ENCODE measurements at regions not wholly inside any gene's neighbourhood (a gene's known extent, or its start where the extent isn't known, plus 50 kb on each side); places are given as distances from the start of the nearest gene placed in this dataset.
"Not testable (repeated sequence)": the region's sequence is repeated elsewhere in the genome, so short reads cannot be mapped to it uniquely, and the experiment has no call there.

DNA sequence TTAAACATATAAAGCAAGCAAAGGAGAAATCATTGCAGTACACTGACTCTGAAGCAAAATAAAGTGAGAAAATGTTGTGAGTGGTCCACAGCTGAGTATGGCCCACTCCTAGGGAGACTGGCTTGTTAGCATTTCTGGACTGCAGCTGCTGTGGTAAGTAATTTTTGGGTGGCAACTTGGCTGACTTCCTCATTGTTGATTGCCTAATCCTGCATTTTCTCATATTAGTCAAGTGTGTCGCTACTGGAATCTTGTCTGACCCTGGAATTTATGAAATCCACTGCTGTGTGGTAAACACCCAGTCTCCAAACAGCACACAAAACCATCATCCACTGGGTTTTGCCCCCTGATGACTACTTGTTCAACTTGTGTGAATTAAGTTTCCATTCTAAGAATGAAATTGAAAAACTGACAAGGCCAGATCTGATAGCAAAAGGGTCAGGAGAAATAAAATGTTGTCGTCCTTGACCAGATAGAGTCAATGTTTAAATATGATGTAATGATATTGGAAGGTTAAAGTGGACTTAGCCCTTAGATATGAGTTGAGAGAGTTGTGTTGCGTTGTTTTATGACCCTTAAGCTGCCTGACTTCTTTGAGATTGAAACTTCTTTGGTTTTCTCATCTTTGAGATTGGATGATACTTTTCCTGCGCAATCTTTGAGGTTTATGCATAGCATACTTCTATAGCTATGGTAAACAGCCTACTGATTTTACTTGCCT is 106.6 kb upstream of the SEC22B start:
- DNase-seq: not testable (repeated sequence)

DNA sequence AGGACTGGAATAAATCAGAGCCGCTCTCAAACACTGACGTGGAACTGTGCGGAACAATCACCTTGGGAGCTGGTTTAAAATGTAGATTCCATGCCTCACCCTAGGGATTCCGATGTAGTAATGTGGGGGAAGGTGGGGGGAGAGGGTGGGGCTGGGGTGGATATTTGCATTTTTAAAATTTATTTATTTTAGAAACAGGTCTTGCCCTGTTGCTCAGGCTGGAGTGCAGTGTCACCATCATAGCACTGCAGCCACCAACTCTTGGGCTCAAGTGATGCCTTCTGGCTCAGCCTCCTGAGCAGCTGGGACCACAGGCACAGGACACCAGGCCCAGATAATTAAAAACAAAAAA is 101.9 kb upstream of the SEC22B start:
- intact Hi-C loops (cut with DNase I): not testable (repeated sequence)

More for the DNA sequence above, 106.6 kb upstream of the SEC22B start:
- intact Hi-C loops (cut with DNase I): not testable (repeated sequence)

DNA sequence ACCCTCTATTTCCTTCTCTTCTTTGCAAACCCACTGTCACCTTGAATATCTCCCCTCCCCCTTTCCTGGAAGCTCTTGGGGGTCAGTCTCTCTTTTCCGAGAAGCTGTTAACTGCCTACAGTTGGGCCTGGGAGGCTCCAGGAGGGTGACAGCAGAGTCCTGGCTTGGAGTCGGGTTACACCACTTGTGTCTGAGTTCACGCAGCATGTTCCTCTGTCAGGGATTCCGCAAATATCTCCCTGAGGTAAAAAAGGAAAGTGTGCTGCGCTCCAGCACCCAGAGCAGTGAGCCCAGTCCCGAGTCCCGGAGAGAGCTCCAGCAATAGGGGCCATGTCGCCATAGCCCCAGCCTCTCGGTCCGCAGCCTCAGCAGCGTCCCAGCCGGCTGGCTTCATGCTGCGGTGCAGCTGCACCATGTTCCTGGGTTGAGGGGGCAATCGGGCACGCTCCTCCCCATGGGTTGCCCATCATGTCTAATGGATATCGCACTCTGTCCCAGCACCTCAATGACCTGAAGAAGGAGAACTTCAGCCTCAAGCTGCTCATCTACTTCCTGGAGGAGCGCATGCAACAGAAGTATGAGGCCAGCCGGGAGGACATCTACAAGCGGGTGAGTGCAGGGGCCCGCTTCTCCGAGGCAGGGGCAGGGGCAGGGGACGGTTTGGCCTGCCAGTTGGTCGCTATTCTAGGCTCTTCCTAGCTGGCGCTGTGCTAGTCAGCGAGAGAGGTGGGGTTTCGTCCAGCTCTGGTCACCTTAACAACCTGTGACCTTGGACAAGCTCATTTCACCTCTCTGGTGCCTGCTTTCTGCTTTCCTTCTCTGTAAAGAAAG is 101.3 kb upstream of the SEC22B start:
- intact Hi-C loops (cut with DNase I); DNase-seq: not testable (repeated sequence)

More for the DNA sequence above, 101.9 kb upstream of the SEC22B start:
- DNase-seq: not testable (repeated sequence)

DNA sequence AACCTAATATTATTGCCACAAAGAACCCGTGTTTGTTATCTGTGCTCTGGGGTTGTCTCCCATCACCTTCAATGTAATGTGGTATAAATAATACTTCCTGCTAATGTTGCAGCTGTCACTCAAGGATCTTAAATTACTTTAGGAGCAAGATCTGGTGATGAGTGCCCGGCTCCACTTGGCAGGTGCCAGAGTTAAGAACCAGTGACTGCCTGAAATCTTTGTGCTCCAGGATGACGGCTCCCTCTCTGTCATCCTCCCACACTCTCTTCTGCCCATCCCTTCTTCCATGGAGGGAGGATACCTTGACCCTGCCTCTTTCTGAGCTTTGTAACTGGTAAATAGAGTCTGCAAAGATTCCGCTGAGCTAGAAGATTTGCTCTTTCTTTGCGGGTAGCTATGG is 100.4 kb upstream of the SEC22B start:
- DNase-seq; intact Hi-C loops (cut with DNase I): not testable (repeated sequence)

DNA sequence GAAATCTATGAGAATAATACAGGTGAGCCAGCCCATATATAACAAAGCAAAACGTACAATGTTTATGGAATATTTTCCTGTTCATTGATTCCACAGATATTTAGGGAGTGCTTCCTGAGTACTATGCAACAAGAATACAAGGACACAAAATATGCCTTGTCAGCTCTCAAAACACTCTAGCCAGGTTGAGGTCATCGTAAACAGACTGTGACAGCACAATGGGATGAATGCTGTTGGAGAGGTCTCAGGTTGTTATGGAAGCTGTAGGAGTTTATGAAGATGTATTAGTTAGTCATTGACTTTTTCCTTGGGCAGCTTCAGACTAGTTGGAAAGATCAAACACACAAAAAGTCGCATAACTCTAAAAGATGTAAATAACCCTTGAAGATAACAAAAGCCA is 98.1 kb upstream of the SEC22B start:
- DNase-seq; intact Hi-C loops (cut with DNase I): not testable (repeated sequence)

DNA sequence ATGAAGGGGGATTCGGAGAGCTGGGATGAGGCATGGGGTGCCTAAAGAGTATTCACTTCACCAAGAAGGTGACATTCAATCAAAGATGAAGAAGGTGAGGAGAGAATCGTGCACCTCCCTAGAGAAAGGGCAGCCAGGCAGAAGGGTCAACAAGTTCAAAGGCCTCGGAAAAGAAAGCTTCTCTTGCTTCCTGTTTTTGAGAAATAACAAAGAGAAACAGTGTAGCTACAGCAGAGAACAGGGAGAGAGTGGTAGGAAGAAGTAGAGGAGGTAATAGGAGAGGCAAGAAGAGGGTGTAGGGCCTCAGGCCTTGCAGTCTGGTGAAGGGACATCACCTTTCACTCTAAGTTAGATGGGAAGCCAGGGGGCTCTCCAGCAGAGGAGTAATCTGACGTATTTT is 97.0 kb upstream of the SEC22B start:
- intact Hi-C loops (cut with DNase I); DNase-seq: not testable (repeated sequence)

DNA sequence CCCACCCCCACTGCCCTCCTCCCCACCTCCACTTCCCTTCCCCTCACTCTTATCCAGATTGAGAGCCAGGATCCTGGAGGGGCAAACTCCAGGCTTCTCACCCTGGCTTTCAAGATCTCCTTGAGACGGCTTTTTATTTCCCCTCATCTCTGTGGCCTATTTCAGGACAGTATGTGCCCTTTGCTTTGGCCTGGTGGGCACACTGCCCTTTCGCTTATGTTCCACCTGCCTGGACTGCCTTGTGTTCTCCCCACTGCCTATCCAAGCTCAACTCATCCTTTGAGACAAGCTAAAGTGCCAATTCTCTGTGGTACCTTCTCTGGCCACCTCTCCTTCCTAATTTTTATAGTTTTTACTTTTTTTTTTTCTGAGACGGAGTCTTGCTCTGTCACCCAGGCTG is 95.9 kb upstream of the SEC22B start:
- intact Hi-C loops (cut with DNase I); DNase-seq: not testable (repeated sequence)

DNA sequence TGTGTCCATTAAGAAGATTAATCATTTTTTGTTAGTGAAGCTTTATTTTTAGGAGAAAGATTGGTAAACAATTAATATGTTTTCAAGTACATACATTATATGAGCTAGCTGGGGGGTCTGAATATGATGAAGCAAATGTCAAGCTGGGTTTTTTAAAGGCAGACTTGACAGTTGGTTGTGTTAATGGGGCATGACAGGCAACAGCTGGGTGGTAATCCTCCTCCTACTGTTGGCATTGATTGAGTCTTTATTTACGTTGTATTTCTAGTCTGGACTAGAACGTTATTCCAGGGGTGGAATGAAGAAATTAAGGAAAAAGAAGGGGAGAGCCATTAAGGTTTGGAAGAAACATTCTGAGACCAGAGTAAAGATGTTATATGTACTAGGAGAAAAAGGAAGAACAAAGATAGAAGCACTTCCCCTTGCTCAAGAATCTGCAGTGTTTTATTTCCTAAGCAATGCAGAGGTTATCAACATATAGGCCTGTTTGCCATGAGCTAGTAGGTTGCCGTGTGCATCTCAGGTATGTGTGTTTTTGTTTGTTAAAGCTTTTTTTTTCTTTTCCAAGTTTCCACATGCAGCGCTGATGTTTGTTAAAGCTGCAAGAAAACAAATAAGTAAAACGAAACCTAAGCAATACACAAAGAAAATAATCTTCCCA is 95.4 kb upstream of the SEC22B start:
- DNase-seq; intact Hi-C loops (cut with DNase I): not testable (repeated sequence)

DNA sequence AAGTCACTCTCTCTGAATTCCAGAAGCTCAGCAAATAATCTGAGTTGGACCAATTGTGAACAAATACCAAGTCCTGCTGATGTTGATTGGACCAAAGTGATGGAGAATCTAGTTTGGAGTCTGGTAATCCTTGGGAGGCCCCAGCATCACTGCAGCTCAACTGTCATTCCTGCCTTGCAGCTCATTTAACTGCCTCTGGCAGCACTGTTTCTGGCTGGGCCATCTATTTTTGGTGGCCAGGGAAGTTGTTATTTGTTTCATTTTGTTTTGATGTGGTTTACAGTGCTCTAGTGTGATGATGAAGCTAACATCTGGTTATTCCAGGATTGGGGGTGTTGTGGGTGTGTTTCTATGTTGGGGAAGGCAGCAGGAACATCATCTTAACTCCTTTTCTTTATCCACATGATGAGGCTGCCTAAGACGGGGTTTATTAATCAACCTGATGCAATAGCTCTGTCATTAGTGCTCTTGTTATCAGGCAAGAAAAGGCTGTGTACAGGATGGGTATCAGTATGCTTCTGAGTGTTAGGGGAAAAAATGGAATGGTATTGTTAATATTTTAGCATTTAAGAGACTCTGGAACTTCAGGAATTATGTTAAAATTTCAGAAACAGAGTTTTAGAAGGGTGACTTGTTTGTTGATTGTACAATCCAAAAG is 91.7 kb upstream of the SEC22B start:
- peak in 1 of 10 donors; percentile 0 for DNase-seq
- intact Hi-C loops (cut with DNase I): not testable (repeated sequence)

DNA sequence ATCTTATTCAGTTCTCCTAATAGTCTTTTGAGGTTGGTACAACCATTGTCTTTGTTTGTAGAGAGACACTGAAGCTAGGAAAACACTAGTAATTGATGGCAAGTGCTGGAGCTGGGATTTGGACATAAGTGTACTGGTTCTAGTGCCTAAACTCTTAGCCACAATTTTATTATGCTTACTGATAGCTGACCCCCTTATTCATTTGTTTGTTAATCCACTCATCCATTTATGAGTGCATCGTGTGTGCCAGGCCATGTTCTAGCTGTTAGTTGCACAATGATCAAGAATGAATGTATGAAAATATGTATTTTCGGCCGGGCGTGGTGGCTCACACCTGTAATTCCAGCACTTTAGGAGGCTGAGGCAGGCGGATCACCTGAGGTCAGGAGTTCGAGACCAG is 88.2 kb upstream of the SEC22B start:
- peak in 1 of 10 donors; percentile 18 for DNase-seq

DNA sequence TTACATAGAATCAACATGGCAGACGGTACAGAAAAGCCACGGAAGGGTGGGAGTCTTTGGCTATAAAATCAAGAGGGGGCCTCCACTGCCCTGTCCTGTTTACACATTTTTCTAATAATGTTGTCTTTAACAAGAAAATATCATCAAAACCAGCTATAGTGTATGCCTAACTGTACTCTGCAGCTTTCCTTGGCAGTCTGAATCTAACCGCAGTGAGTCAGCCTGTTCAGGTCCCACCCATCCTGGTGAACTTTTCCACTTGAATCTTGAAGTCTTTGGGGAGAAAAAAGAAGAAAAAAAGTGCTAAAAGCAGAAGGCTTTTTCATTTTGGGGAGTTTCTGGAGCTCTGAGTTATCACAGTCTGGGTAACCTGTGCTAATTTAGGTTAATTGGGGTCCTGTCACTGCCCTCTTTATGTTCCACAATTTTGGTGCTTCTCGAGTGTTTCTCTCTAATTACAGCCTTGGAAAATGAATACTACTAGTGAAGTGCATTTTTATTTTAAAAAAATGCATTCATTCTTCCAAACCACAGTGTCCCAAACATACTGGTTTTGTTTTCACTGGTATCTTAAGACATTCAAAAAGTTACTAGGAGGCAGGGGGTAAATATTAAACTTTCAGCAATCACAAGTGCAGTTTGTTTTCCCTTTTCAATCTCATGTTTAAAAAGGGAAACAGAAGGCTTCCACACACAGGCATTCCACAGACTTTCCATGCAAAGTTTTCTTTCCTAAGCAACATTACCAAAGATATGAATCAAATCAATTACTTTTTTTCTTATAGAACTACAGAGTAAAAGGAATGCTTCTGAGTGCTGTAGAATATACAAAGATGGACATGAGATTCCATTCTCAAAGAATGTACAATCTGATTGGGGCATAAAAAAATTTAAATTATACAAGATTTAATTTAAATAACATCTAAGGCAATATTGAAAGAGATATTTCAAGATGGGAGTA is 86.8 kb upstream of the SEC22B start:
- DNase-seq; intact Hi-C loops (cut with DNase I): not testable (repeated sequence)

More for the DNA sequence above, 88.2 kb upstream of the SEC22B start:
- intact Hi-C loops (cut with DNase I): not testable (repeated sequence)

DNA sequence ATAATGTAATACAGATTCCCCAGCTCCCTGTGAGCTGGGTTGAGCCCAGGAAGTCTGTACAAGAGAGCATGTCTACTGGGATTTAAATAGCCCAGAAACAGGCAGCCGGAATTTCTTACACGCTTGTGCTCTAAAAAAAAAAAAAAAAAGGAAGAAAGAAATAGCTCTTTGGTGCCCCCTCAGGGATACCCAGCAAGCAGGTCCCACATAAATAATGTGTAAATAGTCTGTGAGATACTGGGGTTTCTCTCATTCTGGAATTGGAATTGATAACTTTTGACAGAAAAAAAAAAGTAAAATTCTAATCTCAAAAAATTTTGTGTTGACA is 81.4 kb upstream of the SEC22B start:
- intact Hi-C loops (cut with DNase I); DNase-seq: not testable (repeated sequence)

DNA sequence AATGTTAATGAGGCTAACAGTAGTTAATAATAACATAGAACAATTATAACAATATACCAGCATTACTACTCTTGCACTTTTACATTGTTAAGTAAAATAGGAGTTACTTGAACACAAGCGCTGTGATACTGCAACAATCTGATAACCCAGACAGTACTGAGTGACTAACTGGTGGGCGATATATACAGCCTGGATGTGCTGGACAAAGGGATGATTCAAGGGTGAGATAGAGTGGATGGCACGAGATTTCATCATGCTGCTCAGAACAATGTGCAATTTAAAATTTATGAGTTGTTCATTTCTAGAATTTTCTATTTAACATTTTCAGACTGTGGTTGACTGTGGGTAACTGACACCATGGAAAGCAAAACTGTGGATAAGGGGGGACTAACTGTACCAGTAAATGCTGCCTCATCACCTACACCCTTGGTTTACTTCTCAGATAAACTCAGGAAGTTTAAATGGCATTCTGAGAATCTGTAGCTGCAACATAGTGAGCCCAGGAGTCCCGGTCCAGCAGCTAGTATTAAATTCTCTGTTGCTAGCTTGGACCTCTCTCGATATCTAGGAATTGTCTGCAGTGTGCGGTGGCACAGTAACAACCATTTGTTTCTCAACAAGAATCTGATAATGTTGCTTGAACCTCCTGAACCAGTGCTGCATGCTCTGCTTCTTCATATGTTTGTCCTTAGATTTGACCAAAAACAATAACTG is 80.9 kb upstream of the SEC22B start:
- intact Hi-C loops (cut with DNase I); DNase-seq: not testable (repeated sequence)

DNA sequence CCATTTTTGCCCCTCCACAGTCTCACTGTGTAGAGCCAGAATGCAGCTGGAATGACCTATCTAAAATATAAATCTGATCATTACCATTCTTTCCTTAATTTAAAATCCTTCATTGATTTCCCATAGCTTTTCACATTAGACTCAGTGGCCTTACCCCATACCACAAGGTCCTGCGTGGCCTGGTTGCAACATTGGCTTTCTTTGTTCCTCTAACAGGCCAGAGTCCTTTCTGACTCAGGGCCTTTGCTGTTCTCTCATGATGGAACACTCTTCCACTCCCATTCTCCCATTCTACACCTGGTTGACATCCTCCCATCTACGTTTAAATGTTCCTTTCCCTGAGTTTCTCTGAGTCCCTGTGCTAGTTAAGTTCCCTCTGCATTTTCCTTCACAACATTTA is 74.4 kb upstream of the SEC22B start:
- intact Hi-C loops (cut with DNase I); DNase-seq: not testable (repeated sequence)

DNA sequence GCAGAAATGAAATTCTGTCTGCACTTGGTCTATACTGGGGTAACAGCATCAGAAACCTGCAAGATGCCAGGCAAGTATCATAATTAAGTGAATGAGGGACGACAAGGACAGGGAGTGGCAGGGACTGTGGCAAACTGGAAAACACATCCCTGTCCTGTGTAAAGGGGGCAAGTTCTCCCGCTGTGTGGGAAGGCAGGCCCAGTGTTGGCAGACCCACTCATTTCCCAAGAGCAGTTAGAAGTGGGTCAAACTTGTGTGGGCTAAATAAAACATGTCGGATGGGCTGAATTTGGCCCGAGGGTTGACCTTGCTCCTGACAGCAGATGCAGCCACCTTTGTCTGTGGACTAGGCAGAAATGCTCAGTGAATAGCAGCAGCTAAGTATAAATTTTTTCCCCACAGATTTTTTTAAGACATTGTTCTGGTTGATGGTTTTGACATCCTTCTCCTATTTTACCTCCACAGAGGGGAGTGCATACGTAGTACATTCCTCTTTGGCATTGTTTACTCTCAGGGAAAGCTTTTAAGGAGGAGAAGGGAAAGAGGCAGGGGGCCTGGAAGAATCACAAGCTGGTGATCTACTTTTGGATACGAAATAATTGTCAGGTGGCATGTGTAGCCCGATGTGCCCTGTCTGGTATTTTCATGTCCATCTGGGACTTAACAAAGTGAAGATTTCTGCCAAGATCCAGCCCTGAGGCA is 72.6 kb upstream of the SEC22B start:
- intact Hi-C loops (cut with DNase I); DNase-seq: not testable (repeated sequence)

DNA sequence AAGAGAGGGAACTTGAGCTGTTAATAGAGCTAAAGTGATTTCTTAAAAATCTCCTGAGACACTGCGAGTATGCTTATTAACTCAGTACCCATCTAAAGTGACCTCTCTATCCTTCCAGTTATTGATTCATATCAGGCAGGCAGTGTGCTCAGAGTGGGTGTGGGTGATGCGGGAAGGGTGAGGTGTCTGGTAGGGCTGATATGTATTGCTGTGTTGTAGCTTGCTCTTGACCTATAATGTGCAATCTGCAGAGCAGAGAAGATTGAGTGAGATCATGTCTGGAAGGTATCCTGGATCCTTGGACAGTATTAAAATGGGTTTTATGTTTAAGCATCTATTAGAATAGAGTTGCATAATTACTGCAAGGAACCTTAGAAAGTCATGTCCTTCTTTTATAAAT is 71.9 kb upstream of the SEC22B start:
- DNase-seq; intact Hi-C loops (cut with DNase I): not testable (repeated sequence)

DNA sequence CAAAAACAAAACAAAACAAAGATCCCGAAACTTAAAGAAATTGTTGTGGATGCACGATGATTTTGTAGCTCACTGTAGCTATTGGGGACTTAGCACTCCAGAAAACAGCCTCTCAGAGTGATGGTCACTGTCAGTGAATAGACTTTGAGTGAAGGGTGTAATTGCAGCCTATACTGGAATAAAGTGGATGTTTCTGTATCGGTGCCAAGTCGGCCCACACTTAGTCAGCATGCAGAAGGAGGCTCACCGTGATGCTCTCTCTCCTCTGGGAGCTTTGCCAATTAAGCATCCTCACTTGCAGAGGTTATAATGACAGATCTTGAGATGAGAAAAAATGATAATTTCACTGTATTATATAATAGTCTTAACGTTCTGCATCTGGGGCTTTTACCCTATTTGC is 67.5 kb upstream of the SEC22B start:
- intact Hi-C loops (cut with DNase I); DNase-seq: not testable (repeated sequence)

DNA sequence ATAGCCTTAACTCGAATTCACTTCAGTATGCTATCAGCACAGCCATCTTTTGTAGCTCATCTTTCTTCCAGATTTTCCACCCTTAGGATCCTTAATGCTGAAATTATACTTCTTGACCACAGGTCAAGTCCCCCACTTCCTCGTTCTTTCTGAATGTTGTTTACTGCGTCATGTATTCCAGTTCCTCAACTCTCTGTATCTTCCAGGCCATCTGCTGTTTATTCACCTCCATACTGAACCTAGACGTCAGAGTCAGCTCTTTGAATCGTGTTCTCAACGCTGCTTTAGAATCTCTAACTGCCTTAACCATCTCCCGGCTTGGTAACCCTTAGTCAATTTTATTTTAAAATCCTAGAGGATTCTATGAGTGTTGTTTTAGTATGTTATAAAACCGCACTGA is 66.3 kb upstream of the SEC22B start:
- intact Hi-C loops (cut with DNase I); DNase-seq: not testable (repeated sequence)
